GM21619 (cell line): ENCODE measurements at regions not wholly inside any gene's neighbourhood (a gene's known extent, or its start where the extent isn't known, plus 50 kb on each side); places are given as distances from the start of the nearest gene placed in this dataset.

ENCODE experiments used
- ATAC-seq: cut with Tn5 transposase; IDR thresholded peaks from one replicate; pipeline ENCODE4 v1.9.1; 2021; ENCODE audit not compliant: unreplicated experiment

- no peak for ATAC-seq
Measured at GRCh38 chr12:125417446-125417845, 352.2 kb downstream of the AACS start.

GRCh38 chr12:125418902-125419564 is 353.8 kb downstream of the AACS start:
- ATAC-seq, result peak; percentile 61

- no peak for ATAC-seq
Measured at GRCh38 chr12:125424909-125425308, 359.7 kb downstream of the AACS start.

- ATAC-seq, result no peak
Measured at GRCh38 chr12:125431516-125431915, 366.3 kb downstream of the AACS start.

- no peak for ATAC-seq
Measured at GRCh38 chr12:125434131-125434530, 368.9 kb downstream of the AACS start.

GRCh38 chr12:125434936-125435443 is 369.8 kb downstream of the AACS start:
- ATAC-seq, result peak; percentile 72

GRCh38 chr12:125435871-125436270 is 370.6 kb downstream of the AACS start:
- no peak for ATAC-seq

- ATAC-seq, result no peak
Measured at GRCh38 chr12:125436686-125437085, 371.5 kb downstream of the AACS start.

GRCh38 chr12:125440399-125440798 is 375.2 kb downstream of the AACS start:
- ATAC-seq, result no peak

- no peak for ATAC-seq
Measured at GRCh38 chr12:125443341-125443740, 378.1 kb downstream of the AACS start.

- no peak for ATAC-seq
Measured at GRCh38 chr12:125451408-125451807, 386.2 kb downstream of the AACS start.

- no peak for ATAC-seq
Measured at GRCh38 chr12:125453751-125454150, 388.5 kb downstream of the AACS start.

GRCh38 chr12:125454291-125454690 is 389.1 kb downstream of the AACS start:
- ATAC-seq, result no peak

GRCh38 chr12:125454786-125455480 is 389.7 kb downstream of the AACS start:
- ATAC-seq, result no peak

- ATAC-seq, result no peak
Measured at GRCh38 chr12:125455556-125455955, 390.3 kb downstream of the AACS start.

GRCh38 chr12:125458552-125459268 is 393.5 kb downstream of the AACS start:
- ATAC-seq, result no peak

- no peak for ATAC-seq
Measured at GRCh38 chr12:125461831-125462230, 396.6 kb downstream of the AACS start.

- no peak for ATAC-seq
Measured at GRCh38 chr12:125463386-125463785, 398.2 kb downstream of the AACS start.

GRCh38 chr12:125467363-125467762 is 402.1 kb downstream of the AACS start:
- no peak for ATAC-seq

GRCh38 chr12:125469683-125470082 is 404.4 kb downstream of the AACS start:
- no peak for ATAC-seq

GRCh38 chr12:125470838-125471783 is 405.9 kb downstream of the AACS start:
- no peak for ATAC-seq
